Lower lobe of right lung (tissue), 2 donors: ENCODE measurements at regions not wholly inside any gene's neighbourhood (a gene's known extent, or its start where the extent isn't known, plus 50 kb on each side); places are given as distances from the start of the nearest gene placed in this dataset.

Experiments
- ATAC-seq, 2 donors: fragments of 200-7000 bp; cut with Tn5 transposase; one replicate each; pipeline ENCODE4 v1.9.1; 2020 to 2022; ENCODE audit warnings: mild to moderate bottlenecking in 2 of 2, moderate library complexity in 2 of 2
- DNase-seq: peaks from one replicate; pipeline ENCODE4 v3.0.0-alpha.2; 2020
- H3K27ac ChIP-seq: fragments of 200-600 bp; one replicate; pipeline ENCODE4 v1.8.0; 2022
- H3K27me3 ChIP-seq: fragments of 200-600 bp; one replicate; pipeline ENCODE4 v1.8.0; 2022; ENCODE audit warnings: low read depth
- H3K36me3 ChIP-seq: fragments of 200-600 bp; one replicate; pipeline ENCODE4 v1.8.0; 2022; ENCODE audit warnings: mild to moderate bottlenecking
- H3K4me1 ChIP-seq: fragments of 200-600 bp; one replicate; pipeline ENCODE4 v1.8.0; 2022
- H3K4me3 ChIP-seq: fragments of 200-600 bp; one replicate; pipeline ENCODE4 v1.8.0; 2022; ENCODE audit warnings: mild to moderate bottlenecking
- H3K9me3 ChIP-seq: fragments of 200-600 bp; one replicate; pipeline ENCODE4 v1.8.0; 2022
- CTCF ChIP-seq: fragments of 200-600 bp; IDR thresholded peaks from one replicate; pipeline ENCODE4 v1.8.0; 2022; ENCODE audit warnings: antibody characterized with exemption, mild to moderate bottlenecking
- intact Hi-C: fragments of 100-400 bp; cut with DNase I; formaldehyde crosslinking; loops from one replicate; pipeline ENCODE4 v1.11.0; 2022
- donor health status: DM: no; HTN: yes; CAD: no; lungs with severe emphysema.

DNA sequence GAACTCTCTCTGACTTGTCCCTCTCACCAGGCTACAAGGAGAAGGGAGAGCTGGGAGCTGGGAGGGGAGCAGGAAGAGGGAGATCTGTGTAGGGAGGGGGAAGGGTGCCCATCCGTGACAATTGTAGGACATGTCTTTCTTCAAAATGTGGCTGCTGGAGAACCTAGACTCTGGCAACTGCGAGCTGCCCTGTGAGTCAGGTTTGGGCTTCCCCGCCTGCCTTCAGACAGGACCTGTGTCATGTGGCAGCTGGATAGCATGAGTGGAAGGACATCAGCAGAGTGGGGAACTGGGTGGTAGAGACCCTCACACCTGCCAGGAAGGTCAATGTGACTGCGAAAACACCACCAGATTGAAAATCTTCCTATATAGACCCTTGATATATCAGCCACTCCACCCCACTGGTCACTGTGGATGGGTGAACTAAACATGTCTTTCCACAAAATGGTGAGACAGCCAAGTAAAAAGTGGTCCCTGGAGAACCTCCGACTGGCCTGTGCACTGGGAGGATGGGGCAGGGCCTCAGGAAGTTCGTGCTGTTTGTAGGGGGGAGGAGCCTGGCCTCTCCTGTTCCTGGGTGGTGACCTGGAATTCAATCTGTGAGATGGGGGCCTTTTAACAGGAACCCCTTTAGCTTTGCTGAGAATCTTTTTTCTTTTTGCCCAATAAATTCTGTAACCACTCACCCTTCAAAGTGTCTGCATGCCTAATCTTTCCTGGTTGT lies 62.2 kb upstream of the CAPRIN2 start:
- no peaks in the 10 kb centered on the region for H3K36me3 ChIP-seq
- no peaks in the 10 kb centered on the region for H3K4me1 ChIP-seq
- no peak for ATAC-seq

DNA sequence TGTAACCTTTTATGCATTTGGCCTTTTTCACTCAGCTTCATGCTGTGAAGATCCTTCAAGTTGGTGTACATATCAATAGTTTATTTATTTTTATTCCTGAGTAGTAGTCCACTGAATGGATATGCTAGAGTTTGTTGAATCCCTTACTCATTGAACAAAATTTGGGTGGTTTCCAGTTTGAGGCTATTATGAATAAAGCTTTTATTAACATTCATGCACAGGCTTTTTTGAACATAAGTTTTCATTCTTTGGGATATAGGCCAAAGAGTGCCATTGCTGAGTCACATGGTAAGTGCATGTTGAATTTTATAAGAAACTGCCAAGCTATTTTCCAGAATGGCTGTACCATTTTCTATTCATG lies 59.5 kb upstream of the CAPRIN2 start:
- no peak for ATAC-seq

More for the DNA sequence above, 62.2 kb upstream of the CAPRIN2 start:
- DNase-seq = no peak
- Histone ChIP-seq H3K27me3 (no peaks in the 10 kb centered on the region), H3K9me3 (no peaks in the 10 kb centered on the region), H3K4me3 (no peak overlapping the region), H3K27ac (no peak overlapping the region)
- intact Hi-C loops = no loop called here
- no peak for TF ChIP-seq CTCF

GRCh38 chr12:30813525-30814294 lies 59.0 kb upstream of the CAPRIN2 start:
- Histone ChIP-seq H3K4me3 (no peak overlapping the region), H3K4me1 (no peaks in the 10 kb centered on the region), H3K36me3 (no peaks in the 10 kb centered on the region), H3K27ac (no peak overlapping the region), H3K9me3 (no peaks in the 10 kb centered on the region), H3K27me3 (no peaks in the 10 kb centered on the region)
- intact Hi-C loops = no loop called here
- ATAC-seq (no peak), DNase-seq (no peak)
- TF ChIP-seq CTCF = no peak

More for the DNA sequence above, 59.5 kb upstream of the CAPRIN2 start:
- Histone ChIP-seq H3K4me3 (no peak overlapping the region), H3K27ac (no peak overlapping the region), H3K4me1 (no peaks in the 10 kb centered on the region), H3K9me3 (no peaks in the 10 kb centered on the region), H3K36me3 (no peaks in the 10 kb centered on the region), H3K27me3 (no peaks in the 10 kb centered on the region)
- DNase-seq = no peak
- TF ChIP-seq CTCF = no peak
- intact Hi-C loops = no loop called here

GRCh38 chr12:30811966-30812365 lies 57.2 kb upstream of the CAPRIN2 start:
- Histone ChIP-seq H3K9me3 (no peaks in the 10 kb centered on the region), H3K4me1 (no peaks in the 10 kb centered on the region), H3K36me3 (no peaks in the 10 kb centered on the region), H3K4me3 (no peak overlapping the region), H3K27ac (no peak overlapping the region), H3K27me3 (no peaks in the 10 kb centered on the region)
- TF ChIP-seq CTCF = no peak
- DNase-seq (no peak), ATAC-seq (no peak)
- intact Hi-C loops = no loop called here

GRCh38 chr12:30810918-30811317 lies 56.2 kb upstream of the CAPRIN2 start:
- Histone ChIP-seq H3K4me1 (no peaks in the 10 kb centered on the region), H3K27me3 (no peaks in the 10 kb centered on the region), H3K4me3 (no peak overlapping the region), H3K9me3 (no peaks in the 10 kb centered on the region), H3K27ac (no peak overlapping the region), H3K36me3 (no peaks in the 10 kb centered on the region)
- no peak for ATAC-seq
- intact Hi-C loops = no loop called here
- DNase-seq = no peak
- TF ChIP-seq CTCF = no peak
